Esophagus squamous epithelium (tissue), 4 donors: ENCODE measurements at regions not wholly inside any gene's neighbourhood (a gene's known extent, or its start where the extent isn't known, plus 50 kb on each side); places are given as distances from the start of the nearest gene placed in this dataset.

ENCODE experiments used
- CTCF ChIP-seq, 6 experiments: fragments of 450-650 bp in 4 of 6; fragments of 200-600 bp in 2 of 6; sonication (generic) in 2 of 6; IDR thresholded peaks; one replicate each; pipeline ENCODE4 v1.5.1; 2016 to 2019; ENCODE audit warnings: antibody characterized with exemption in 6 of 6, mild to moderate bottlenecking in 4 of 6, moderate library complexity in 4 of 6
- POLR2A ChIP-seq, 4 donors: fragments of 450-650 bp; IDR thresholded peaks; one replicate each; pipeline ENCODE4 v1.6.1; 2017; ENCODE audit warnings: antibody characterized with exemption in 4 of 4, mild to moderate bottlenecking in 4 of 4, moderate library complexity in 3 of 4

GRCh38 chr6:94597487-94597886 lies 979.8 kb upstream of the MANEA start:
- TF ChIP-seq CTCF (IDR thresholded peaks at IDR 0.05) (no peak), POLR2A (IDR thresholded peaks at IDR 0.05) (no peak)
